Gastrocnemius medialis (tissue), 4 donors: ENCODE measurements at regions not wholly inside any gene's neighbourhood (a gene's known extent, or its start where the extent isn't known, plus 50 kb on each side); places are given as distances from the start of the nearest gene placed in this dataset.

Experiments
- POLR2A ChIP-seq, 2 donors: fragments of 450-650 bp; IDR thresholded peaks; one replicate each; pipeline ENCODE4 v1.6.1; 2017; ENCODE audit warnings: antibody characterized with exemption in 2 of 2, mild to moderate bottlenecking in 2 of 2, moderate library complexity in 2 of 2
- TF ChIP-seq, protein P1 (sequence below), 5 experiments: fragments of 450-650 bp in 3 of 5; fragments of 200-600 bp in 2 of 5; sonication (generic) in 2 of 5; IDR thresholded peaks in 4 of 5; conservative IDR thresholded peaks in 1 of 5; 1 replicate in 4 of 5; 2 replicates in 1 of 5; pipeline ENCODE4 v1.5.1; 2016 to 2019; ENCODE audit warnings: antibody characterized with exemption in 5 of 5, mild to moderate bottlenecking in 3 of 5, moderate library complexity in 3 of 5

DNA sequence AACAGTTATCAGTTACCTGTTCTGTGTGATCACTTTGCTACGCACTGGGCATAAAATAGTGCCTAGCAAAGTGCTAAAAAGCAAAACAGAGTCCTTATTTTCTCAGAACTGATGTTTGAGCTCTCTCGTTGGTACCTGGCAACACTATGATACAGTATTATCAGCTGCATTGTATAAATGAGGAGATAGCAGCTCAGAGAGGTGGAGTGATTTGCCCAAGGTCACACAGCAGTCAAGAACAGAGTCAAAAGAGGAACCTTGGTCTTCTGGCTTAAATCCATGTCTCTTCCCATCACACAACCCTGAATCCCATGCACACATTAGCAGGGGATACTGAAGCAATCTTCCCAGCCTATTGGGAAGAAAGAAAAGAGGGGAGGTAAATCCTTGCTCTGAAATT, 580.5 kb downstream of the SOX6 start:
- TF ChIP-seq, protein P1, sequence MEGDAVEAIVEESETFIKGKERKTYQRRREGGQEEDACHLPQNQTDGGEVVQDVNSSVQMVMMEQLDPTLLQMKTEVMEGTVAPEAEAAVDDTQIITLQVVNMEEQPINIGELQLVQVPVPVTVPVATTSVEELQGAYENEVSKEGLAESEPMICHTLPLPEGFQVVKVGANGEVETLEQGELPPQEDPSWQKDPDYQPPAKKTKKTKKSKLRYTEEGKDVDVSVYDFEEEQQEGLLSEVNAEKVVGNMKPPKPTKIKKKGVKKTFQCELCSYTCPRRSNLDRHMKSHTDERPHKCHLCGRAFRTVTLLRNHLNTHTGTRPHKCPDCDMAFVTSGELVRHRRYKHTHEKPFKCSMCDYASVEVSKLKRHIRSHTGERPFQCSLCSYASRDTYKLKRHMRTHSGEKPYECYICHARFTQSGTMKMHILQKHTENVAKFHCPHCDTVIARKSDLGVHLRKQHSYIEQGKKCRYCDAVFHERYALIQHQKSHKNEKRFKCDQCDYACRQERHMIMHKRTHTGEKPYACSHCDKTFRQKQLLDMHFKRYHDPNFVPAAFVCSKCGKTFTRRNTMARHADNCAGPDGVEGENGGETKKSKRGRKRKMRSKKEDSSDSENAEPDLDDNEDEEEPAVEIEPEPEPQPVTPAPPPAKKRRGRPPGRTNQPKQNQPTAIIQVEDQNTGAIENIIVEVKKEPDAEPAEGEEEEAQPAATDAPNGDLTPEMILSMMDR (IDR thresholded peaks at IDR 0.05 in 4 of 5, conservative IDR thresholded peaks at IDR 0.05 in 1 of 5), result no peak
- no peak for TF ChIP-seq POLR2A (IDR thresholded peaks at IDR 0.05)
